Gastroesophageal sphincter (tissue), 3 donors: ENCODE measurements at regions not wholly inside any gene's neighbourhood (a gene's known extent, or its start where the extent isn't known, plus 50 kb on each side); places are given as distances from the start of the nearest gene placed in this dataset.

ENCODE experiments used
- CTCF ChIP-seq, 4 experiments: fragments of 200-600 bp in 2 of 4; fragments of 450-650 bp in 2 of 4; sonication (generic) in 1 of 4; IDR thresholded peaks; one replicate each; pipeline ENCODE4 v1.5.1; 2017 to 2019; ENCODE audit warnings: antibody characterized with exemption in 4 of 4, mild to moderate bottlenecking in 2 of 4, moderate library complexity in 2 of 4
- EP300 ChIP-seq: sonication (generic); formaldehyde crosslinking; IDR thresholded peaks from one replicate; pipeline ENCODE4 v1.6.1; 2017; ENCODE audit warnings: antibody characterized with exemption, mild to moderate bottlenecking
- POLR2AphosphoS5 ChIP-seq: sonication (generic); formaldehyde crosslinking; IDR thresholded peaks from one replicate; pipeline ENCODE4 v1.6.1; 2017; ENCODE audit warnings: antibody characterized with exemption

DNA sequence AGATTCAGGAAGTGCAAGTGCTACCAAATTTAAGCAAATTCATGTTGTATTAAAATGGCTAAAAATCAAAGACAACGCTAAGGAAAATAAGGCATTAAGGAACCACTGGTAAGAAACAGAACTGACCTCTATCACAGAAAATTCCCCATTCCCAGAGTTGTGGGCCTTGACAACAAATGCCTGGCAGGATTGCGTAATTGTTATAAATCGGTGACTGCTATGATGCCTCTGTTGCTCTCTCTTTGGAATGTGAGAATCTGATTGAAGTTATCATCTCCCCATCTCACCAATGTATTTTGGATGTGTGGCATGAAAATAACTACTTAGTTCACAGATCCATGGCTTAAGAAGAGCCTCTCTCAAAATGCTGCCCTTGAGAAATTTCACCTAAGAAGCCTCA, 257.3 kb downstream of the OGFRL1 start:
- TF ChIP-seq CTCF (IDR thresholded peaks at IDR 0.05) = no peak
- no peak for TF ChIP-seq POLR2AphosphoS5
- TF ChIP-seq EP300 = no peak
